ENCODE measurements at regions not wholly inside any gene's neighbourhood (a gene's known extent, or its start where the extent isn't known, plus 50 kb on each side); places are given as distances from the start of the nearest gene placed in this dataset.

DNA sequence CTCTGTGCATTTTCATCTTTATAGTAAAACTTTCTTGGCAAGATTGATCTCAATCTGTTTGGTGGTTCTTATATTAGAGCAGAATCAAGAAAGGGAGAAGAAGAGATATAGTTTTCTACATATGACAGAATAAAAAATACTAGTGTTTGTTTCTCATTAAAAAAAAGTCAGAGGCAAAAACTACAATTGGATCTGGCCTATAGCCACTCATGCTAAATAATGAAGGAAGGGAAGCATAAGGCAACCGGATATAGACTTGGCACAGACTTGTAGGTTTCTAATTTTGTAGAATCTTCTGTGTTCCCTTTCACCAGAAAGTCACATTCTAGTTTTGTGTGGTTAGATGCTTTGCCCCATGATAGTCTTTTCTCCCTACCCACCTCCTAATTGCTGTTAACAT, 306.2 kb downstream of the PIK3R1 start:
- TF ChIP-seq, protein P1, sequence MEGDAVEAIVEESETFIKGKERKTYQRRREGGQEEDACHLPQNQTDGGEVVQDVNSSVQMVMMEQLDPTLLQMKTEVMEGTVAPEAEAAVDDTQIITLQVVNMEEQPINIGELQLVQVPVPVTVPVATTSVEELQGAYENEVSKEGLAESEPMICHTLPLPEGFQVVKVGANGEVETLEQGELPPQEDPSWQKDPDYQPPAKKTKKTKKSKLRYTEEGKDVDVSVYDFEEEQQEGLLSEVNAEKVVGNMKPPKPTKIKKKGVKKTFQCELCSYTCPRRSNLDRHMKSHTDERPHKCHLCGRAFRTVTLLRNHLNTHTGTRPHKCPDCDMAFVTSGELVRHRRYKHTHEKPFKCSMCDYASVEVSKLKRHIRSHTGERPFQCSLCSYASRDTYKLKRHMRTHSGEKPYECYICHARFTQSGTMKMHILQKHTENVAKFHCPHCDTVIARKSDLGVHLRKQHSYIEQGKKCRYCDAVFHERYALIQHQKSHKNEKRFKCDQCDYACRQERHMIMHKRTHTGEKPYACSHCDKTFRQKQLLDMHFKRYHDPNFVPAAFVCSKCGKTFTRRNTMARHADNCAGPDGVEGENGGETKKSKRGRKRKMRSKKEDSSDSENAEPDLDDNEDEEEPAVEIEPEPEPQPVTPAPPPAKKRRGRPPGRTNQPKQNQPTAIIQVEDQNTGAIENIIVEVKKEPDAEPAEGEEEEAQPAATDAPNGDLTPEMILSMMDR (IDR thresholded peaks at IDR 0.05) = no peak
- no peak for TF ChIP-seq POLR2A (IDR thresholded peaks at IDR 0.05)
- TF ChIP-seq POLR2AphosphoS5 (IDR thresholded peaks at IDR 0.05) = no peak

Measured in gastroesophageal sphincter (tissue), 3 donors.